Endometrium (tissue), 2 donors: ENCODE measurements at regions not wholly inside any gene's neighbourhood (a gene's known extent, or its start where the extent isn't known, plus 50 kb on each side); places are given as distances from the start of the nearest gene placed in this dataset.

Experiments used
- FAIRE-seq: peaks from 2 replicates; lab custom pipeline; 2012; peaks lifted over from hg19 to GRCh38; lab: Jason Lieb, UNC
- donor health status: control.
- donor health status: control.

DNA sequence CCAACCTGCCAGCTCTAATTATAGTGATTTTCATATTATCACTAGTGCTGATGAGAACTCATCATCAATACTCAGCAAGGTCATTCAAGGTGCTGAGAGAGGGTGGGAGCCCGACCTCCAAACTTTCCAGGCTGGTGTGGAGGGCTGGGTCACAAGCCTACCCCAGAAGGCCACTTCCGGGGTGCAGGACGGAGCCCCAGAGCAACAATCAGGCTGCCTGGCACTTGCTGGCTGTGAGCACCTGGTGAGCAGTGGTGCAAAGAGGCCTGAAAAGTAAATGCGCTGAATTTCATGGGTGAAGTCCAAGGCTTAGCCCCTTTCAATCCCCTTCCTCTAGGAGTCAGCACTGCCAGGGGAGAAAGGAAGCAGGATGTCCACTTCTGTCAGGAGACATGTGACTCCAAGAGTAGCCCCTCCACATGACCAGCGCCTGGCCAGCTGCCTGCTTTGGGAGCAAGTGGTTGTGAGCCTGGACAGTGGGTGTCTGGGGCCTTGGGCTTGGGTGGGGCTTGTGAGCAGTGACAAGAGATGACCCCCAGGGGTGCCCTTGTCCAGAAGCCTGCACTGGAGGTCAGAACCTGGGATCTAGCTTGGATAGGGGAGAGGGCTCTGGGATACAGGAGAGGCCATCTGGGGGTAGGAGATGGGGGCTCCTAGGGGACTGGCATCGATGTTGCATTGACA is 165.0 kb upstream of the TLE3 start:
- no peak for FAIRE-seq

DNA sequence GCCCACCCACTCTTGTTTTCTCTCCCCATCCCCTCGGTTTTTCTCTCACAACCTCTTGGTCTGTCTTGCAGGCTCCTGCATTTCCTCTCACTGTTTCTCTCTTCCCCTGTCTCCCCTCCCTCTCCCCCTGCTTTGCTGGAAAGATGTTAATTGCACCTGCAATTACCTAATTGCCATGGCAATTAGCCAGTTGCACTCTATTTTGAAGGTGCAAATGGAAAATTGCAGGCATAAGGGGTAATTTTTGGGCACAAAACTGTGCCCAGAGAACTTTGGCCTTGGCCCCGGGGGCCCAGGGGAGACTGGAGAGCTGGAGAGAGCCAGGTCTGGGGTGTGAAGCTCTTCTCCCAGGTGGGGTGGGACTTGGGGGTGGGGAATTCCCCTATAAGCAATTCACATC is 164.5 kb upstream of the TLE3 start:
- no peak for FAIRE-seq

DNA sequence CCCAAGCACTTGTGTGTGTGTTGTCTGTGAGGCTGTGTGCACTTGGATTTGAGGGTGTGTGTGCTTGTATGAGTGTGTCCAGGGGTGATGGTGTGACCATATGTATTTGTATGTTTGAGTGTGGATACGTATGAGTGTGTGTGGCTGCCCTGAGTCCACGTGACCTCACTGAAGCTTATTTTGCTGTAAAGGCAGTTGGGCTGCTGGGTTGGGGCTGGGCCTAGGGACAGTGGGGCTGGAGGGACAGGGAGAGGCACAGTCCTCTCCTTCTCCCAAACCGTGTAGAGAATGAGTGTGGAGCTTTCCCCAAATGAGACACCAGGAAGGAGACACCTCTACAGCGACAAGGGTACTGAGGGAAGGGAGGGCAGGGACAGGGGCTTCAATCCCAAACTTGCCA is 163.4 kb upstream of the TLE3 start:
- no peak for FAIRE-seq

DNA sequence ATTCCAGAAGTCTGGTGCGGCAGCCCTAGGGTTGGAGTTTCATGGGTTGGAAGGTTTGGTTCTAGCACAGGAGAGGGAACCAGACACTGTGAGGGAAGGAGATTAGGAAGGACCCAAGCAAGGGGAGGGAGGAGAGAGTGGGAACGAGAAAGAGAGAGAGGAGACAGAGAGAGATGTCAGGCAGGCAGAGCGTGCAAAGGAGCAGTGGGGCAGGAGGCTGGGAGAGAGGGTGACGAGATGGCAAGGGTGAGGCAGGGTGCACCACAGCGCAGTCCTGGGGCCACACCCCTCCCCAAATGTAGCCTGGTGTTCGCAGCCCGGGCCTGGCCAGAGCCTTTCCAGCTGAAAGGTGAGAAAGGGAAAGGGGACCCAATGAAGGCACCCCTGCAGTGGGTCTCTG is 162.9 kb upstream of the TLE3 start:
- FAIRE-seq = no peak

DNA sequence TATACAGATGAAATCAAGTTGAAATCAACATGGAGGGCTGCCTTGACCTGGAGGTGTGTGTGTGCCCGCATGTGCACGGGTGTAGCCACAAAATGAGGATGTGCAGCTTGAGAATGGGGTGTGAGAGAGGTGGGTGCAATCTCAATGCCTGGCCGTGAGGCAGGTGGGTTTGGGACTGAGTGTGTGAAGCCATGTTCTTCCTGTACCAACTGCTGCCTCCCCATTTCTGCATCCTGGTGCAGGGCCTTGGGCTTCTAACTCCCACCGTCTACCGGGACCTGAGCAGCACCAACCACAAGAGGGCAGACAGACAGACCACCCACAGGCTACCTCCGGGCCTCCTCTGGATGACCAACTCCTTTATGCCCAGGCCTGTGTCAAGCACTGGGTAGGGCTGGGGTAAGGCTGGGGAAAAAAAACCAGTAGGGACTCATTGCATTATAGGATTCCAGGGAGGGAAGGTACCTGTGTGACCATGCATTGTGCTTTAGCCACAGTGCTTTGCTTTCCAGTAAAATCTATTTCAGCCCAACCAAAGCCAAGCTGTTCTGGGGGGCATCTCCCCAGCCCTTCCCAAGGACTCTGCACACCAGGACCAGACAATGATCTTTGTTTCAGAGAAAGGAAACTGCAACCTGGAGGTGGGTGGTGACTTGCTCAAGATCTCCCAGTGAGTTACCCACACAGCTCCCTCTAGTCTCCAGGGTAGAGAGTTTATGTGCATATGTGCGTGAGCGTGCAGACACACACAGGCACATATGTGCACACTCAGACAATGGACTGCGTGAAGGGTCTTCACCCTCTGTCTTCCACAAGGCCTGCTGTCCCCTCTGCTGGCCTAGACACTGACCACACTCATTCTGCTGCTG is 162.2 kb upstream of the TLE3 start:
- no peak for FAIRE-seq

DNA sequence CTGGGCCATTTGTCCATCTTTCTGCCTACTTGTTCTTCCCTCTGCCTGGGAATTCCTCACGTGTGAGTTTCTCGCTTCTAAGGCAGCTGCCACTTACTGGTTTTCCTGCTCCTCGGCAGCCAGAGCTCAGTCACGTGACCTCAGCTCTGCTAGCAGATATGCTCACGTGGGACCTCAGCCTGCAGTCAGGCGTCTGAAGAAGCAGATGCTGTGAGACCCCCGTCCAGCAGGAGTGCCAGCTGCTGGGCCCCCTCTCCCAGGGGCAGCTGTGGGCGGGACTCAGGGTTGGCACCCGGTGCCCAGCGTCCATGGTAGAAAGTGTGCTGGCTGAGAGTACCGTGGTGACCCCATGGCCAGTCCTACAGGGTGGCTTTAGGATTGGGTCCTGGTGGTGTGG is 161.3 kb upstream of the TLE3 start:
- no peak for FAIRE-seq

DNA sequence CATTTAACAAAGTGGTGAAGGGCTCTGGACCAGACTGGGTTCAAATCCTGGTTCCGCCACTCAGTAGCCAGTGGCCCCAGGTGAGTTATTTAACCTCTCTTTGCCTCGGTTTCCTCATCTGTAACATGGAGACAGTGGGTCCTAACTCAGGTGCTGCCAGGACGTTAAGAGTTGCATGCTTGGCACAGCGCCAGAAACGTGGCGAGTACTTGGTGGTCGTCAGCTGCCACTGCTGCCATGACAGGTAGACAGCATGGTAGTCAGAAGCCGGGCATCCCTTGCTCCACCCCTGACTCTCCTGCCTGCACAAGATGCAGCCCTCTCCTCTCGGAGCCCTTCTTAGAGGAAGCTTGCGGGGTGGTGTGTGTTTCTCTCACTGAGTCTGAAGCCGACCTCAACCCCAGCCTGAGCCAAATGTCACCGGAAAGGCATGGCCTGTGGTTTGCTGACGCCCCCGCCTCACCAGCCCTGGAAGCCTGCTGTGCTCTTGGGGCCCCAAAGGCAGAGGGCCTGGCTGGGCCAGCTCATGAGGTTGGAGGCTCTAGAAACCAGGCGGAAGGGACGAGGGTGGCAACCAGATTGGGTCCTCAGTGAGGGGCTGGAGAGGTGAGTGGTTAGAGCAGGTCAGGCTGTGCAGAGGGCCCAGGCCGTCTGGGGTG is 160.8 kb upstream of the TLE3 start:
- no peak for FAIRE-seq

DNA sequence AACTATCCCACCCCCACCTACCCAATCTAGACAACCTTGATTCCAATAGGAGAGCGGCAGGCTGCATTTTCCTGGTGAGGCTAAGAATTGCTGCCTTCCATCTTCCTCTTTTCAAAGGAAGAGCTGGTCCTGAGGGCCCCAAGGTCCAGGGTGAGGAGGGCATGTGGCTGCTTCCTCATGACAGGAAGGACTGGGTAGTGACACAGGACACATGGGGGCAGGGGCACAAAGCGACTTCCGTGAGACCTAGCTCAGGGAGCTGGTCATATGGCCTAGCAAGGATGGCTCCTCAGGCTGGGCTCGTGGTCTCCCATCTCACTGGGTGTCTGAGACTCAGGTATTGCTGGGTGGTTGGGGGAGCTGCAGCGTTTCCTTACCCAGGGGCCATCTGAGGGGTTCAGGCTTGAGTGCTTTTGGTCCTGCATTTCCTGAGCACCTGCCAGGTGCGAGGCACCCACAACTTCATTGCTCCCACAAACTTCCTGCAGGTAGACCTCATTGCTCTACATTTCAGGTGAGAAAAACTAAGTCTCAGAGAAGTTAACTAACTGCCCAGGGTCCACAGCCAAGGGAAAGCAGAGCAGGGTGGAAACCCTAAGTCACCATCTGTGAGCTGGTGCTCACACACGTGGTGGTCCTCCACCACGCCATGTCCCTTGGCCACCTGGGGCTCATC is 160.0 kb upstream of the TLE3 start:
- FAIRE-seq = no peak

DNA sequence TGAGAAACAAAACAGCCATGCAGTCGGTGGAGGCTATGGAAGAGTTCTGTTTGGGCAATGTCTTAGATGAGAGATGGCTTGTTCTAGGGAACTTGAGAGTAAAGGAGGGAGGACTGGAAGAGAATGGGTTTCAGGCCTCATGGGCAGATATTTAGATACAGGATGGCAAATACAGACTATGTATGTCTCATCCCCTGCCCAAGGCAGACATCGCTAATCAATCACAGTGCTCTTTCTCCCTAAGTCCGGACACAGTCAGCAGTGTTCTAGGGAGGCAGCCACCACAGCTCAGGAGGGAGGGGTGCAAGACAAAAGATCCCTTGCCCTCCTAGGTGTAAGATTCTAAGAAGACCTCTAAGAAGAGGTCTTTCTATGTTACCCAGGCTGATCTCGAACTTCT is 159.3 kb upstream of the TLE3 start:
- FAIRE-seq = no peak

DNA sequence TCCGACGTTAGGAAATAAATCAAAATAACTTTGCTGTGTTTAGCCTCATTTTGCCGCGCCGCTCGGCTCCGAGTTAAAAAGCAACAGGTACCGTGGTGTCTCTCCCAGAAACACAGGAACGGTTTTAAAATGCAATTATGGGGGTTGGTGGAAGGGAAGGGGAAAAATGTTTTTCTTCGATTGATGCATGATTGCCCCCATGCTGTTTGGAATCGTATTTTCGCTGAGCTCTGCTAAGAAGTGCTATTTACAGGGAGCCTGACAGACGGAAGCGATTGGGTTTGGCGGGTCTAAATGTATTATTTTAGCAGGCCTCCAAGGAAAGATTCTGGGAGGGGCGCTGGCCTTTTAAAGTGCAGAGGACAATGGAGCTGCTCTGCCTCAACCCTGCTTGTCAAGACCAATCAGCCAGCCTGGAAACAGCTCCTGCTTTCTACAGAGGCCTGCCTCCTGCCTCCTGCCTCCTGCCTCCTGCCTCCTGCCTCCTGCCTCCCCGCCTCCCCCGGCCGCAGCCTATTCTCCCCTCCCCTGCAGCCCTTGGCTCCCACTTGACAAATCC is 156.7 kb upstream of the TLE3 start:
- FAIRE-seq = no peak

DNA sequence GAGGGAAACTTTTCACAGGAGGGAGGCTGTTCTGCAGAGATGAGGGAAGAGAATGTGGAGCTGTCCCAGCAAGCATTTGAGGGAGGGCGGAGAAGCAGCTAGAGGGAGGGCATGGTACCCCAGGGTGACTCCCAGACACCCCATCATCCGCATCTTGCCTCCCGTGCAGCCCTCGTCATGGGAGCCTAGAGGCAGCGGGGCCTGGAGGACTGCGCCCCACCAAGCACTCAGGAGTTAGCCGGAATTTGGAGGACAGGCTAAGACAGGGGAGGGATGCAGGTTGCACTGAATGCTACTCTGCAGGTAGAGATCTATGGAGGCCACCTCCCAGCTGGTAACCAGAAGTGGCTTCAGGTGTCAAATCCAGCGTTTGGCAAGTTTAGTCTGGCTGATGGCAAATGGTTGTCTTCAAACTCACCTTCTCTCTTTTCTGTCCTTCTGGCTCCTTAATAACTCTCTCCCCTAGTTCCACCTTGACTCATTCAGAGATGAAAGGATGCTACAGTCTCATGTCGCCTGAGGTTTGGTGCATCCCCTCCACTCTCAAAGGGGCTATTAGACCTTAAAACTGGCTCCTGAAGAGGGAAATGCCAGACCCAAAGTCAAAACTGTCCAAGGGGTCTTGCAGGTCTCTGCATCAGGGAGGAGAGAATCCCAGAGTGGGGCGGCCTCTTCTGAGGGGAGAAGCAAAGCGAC is 155.9 kb upstream of the TLE3 start:
- FAIRE-seq = no peak

DNA sequence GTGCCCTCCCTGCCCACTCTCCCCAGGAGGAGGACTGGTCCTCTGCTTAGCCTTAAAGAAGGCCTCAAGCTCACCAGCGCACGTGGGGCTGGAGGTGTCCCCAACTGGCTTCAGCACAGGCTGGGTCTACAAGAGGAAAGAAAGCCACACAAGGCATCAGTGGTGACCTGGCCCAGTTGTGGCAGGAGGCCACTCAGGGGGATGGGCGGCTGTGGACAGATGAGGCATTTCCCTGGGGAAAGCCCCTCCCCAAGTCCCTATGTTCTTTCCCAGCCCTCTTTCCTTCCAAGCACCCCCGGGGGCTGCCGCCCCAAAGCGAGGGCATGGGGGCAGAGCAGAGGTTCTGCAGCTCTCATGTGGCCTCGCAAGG is 155.2 kb upstream of the TLE3 start:
- FAIRE-seq = no peak

DNA sequence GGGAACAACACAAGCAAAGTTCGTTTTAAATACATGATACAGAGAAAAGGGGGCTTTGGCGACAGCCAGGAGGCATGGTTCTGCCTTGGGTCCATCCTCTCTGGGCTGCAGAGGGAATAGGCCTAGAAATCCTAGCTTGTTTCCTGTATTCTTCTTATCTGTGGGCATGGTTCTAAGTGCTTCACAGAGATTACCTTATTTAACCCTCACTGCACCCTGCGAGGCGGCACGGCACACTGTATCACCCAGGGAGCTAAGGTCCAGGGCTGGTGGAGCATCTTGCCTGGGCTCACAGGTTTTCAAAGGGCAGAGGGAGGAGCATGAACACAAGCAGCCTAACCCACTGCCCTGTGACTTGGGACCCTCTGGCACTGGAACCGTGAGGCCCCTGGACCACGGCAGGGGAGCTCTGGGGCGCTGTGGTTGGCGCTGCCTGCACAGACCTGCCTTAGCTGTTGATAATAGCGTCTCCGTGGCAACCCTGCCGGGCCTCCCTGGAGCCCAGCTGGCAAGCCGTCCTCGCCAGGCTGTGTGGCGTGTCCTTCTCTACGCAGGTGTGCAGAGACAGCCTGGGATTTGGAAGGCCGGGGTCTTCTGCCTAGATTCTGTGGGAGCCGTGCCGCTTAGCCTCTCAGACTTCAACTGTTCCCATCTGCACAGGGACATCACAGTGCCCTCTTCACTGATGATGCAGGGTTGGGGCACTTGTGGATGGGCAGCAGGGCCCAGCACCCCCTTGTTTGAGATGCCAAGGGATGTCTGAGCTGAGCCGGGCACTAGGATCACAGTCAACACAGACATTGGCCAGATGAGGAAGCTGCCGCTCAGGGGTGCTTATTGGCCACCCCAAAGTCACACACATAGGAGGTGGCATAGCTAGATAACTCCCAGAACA is 154.6 kb upstream of the TLE3 start:
- FAIRE-seq = no peak

DNA sequence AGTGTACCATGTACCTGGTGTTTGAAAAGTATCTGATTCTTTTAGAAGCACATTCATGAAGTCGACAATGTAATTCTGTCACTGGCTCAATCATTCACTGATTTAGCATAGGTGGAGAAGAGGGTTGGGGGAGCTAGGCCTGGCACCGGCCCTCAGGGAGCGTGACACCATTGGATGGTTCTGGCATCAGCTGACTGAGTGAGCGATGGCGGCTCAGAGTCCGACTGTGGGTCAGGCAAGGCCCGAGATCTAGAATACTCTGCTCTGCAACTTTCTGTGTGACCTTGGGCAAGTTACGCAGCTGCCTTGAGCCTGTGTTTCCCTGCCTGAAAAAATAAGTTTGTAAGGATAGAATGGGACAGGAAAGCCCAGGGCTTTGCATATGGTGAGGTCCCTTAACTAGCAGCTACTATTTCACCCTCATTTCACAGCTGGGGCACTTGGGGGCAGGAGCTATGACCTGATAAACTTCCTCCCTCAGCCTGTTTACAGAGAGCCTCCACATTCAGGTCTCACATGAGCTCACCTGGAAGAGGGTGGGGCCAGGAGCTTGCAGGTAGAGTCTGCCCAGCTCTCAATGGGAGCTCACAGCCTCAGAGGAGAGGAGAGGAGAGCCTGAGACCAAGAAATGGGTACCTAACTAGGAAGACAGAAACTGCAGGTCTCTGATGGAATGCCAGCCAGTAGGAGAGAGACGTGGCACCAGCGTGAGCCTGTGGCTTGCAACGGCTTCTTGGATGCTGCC is 153.7 kb upstream of the TLE3 start:
- FAIRE-seq = no peak

DNA sequence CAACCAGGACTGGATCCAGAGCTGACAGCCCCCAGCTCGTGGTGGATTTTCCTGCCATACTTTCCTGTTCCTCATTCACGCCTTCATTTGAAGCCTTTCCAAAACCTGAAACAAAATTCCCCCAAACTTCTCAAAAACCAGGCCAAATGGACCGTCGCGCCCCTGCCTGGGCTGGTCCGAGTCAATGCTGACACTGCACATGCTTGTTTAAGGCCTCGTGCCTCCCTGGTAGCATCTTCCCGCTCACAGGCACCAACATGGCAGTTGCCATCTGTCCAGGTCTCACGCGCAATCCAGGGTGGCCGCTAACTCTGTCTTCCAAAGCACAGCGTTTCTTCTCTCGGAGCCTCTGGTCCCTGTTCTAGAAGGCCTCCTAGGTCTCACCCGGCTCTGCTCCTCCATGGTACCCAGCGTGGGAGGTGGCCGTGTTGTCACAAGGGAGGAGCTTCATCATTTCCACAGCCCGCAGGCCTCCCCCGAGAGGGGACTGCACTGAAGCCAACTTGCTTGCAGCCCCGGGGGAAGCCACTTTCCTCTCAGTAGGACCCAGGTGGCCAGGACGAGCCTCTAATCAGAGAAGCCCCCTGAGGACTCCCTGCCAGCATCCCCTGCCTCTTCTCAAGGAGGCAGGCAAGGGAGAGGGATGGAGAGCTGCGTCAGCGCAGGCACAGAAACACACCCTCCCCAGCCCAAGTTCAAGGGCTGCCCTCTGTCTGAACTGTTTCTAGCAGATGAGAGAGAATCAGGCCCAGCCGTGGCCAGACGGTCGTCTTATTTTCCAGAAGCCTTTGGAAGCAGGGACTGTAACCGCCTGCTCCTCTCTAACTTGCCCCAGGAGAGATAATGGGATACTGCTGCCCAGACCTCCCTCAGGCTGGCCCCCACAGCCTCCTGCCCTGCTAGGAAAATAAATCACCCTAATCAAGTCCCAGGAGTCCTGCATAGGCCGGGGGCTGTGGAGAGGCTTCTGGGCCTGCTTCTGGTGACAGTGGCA is 152.8 kb upstream of the TLE3 start:
- FAIRE-seq = no peak

DNA sequence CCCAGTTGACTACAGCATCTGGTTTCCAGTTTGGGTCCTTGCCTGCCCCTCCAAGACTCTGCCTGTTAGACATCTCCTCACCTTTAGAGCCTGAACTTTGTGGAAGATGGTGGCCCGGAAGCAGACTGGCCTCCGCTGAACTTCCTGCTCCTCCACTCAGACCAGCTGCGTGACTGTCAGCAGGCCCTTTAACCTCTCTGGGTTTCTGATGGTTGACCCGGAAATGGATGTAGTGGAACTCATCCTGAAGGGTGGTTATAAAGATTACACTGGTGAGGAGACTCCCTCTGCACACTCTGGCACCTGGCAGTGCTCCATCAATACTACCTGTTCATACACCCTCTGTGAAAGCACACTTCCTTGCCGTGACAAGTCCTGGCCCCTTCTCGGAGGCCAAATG is 151.9 kb upstream of the TLE3 start:
- no peak for FAIRE-seq

DNA sequence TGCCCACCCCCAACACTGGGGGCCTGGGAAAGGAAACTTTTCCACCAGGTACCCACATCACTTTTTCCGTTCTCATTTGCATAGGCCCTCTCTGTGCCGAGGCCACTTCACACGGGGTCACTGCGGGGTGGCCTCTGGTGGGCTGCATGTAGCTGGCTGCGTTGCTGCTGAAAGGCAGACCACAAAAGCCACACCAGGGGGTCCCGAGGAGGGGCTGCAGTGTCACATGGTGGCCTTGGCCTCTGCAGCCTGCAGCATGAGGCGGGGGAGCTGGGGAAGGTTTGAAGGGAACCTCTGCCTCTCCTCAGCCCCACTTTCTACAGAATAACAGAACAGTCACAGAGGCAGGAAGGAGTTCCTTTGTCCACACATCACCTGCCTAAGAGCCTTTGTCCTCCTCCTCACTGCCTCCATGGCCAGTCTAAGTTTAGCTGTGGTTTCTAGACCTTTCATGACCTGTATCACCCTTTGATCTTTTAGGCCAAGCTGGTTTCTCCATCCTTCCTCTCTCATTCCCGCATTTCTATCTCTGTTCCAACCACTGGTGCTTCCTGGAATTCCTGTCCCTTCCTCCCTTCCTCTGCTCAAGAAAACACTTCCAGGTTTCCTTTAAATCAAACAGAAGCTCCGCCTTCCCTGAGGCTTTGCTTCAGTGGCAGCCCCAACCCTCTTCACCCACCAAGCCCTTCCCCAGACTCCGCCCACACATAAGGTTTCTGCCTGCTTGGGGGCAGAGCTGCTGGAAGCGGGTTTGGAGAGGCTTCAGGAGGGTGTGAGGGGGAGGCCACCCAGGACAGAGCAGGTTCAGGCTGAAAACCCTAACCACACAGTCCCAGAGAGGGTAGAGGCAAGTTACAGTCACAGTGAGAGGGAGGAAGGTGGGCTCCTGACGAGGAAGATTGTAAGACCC is 150.7 kb upstream of the TLE3 start:
- no peak for FAIRE-seq

DNA sequence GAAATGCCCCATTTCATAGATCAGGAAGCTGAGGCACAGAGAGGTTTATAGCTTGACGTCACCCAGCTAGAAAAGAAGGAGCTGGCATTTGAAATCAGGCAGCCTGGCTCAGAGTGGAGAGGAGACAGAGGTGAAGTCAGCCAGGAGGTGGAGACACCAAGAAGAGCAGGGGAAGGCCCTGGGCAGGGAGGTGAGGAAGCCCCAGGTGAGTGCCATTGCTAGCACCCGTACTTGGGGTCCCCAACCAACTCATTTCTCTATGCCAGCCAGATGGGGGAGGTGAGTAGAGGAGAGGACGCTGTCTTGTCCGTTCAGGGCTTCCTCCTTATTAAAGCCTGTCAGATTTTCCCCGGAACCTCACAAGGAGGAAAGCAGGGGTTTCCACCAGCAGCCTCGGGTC is 149.6 kb upstream of the TLE3 start:
- no peak for FAIRE-seq
